ENCODE measurements at regions not wholly inside any gene's neighbourhood (a gene's known extent, or its start where the extent isn't known, plus 50 kb on each side); places are given as distances from the start of the nearest gene placed in this dataset.

- no CpG with 5 or more reads among the region's 3 CpGs for WGBS, 2 experiments (ENCODE audit: extremely low coverage in 2 of 2, insufficient read length in 1 of 2)
- Histone ChIP-seq H2BK20ac (ENCODE audit: low read depth, low read length) (no peak overlapping the region), H3K9me3 (ENCODE audit: control insufficient read depth, insufficient read depth, low read length) (no peaks in the 10 kb centered on the region), H3K79me1 (ENCODE audit: low read depth in 1 of 2, low read length in 2 of 2) (no peaks in the 10 kb centered on the region), H3K36me3 (ENCODE audit: control insufficient read depth, insufficient read depth, low read length) (no peaks in the 10 kb centered on the region), H3K56ac (ENCODE audit: extremely low read depth, insufficient read depth, low read length) (no peak overlapping the region), H2AFZ (replicated peaks; ENCODE audit: low read length, poor library complexity) (no peak overlapping the region), H3K4ac (ENCODE audit: low read depth, low read length) (no peak overlapping the region), H3K9me1 (ENCODE audit: insufficient read depth, low read length) (0 out of 2 replicates have a peak, but pooled peaks cover 2% of the 10 kb centered on the region), H3K23ac (ENCODE audit: low read depth, low read length) (no peak overlapping the region), H3K18ac (ENCODE audit: low read depth, low read length) (no peak overlapping the region), H3K9ac (ENCODE audit: low read depth, low read length) (no peak overlapping the region), H2BK15ac (ENCODE audit: low read depth, low read length) (no peak overlapping the region), H2AK9ac (replicated peaks; ENCODE audit: low read depth, low read length, poor library complexity) (no peak overlapping the region), H2AK5ac (ENCODE audit: low read depth, low read length) (no peak overlapping the region), H2BK120ac (ENCODE audit: low read depth, low read length) (no peak overlapping the region), H3K4me3 (ENCODE audit: insufficient read depth, low read depth, low read length) (no peak overlapping the region), H4K8ac (ENCODE audit: low read depth in 2 of 2, low read length in 2 of 2) (no peak overlapping the region), H4K20me1 (ENCODE audit: insufficient read depth, low read length) (no peaks in the 10 kb centered on the region), H3K27me3 (ENCODE audit: control insufficient read depth, insufficient read depth, low read length) (no peaks in the 10 kb centered on the region; the same call in 1 of the 2 replicates), H3K4me1 (ENCODE audit: control insufficient read depth, insufficient read depth, low read length) (no peaks in the 10 kb centered on the region), H3K27ac (ENCODE audit: insufficient read depth, low read length) (no peak overlapping the region), H3K14ac (replicated peaks; ENCODE audit: low read depth, low read length) (no peak overlapping the region), H2BK5ac (ENCODE audit: low read depth, low read length, poor library complexity, severe bottlenecking) (no peak overlapping the region), H4K5ac (ENCODE audit: low read depth, low read length) (no peak overlapping the region), H3K4me2 (ENCODE audit: low read depth, low read length) (no peak overlapping the region), H4K91ac (ENCODE audit: insufficient read depth, low read depth, low read length) (no peak overlapping the region)
- TF ChIP-seq ELK1 (IDR thresholded peaks at IDR 0.05; ENCODE audit: borderline replicate concordance, low read depth, low read length) (no peak), CEBPB (IDR thresholded peaks at IDR 0.05; ENCODE audit: low read depth, low read length) (no peak), POLR2A (IDR thresholded peaks at IDR 0.05; ENCODE audit: low read depth, low read length) (no peak), NFE2L2 (IDR thresholded peaks at IDR 0.05; ENCODE audit: low read depth, low read length) (no peak), RFX5 (IDR thresholded peaks at IDR 0.05; ENCODE audit: low read depth, low read length) (no peak), BHLHE40 (IDR thresholded peaks at IDR 0.05; ENCODE audit: low read depth, low read length) (no peak), MXI1 (IDR thresholded peaks at IDR 0.05; ENCODE audit: borderline replicate concordance, low read depth, low read length) (no peak), SMC3 (IDR thresholded peaks at IDR 0.05; ENCODE audit: low read depth, low read length) (no peak), CHD1 (IDR thresholded peaks at IDR 0.05; ENCODE audit: low read depth, low read length) (no peak), CTCF (conservative IDR thresholded peaks at IDR 0.05; ENCODE audit: low read depth, low read length) (no peak), FOS (IDR thresholded peaks at IDR 0.05; ENCODE audit: low read depth, low read length) (no peak)
- DNase-seq (no peak), ATAC-seq (ENCODE audit: low read depth) (no peak)
- ChIA-PET POLR2A (ENCODE audit: unreplicated experiment) (no interaction called here), CTCF (no interaction called here)
- in situ Hi-C loops (cut with MboI; ENCODE audit: low sequenced_read_pairs): no loop called here
- intact Hi-C loops (cut with micrococcal nuclease): no loop called here
- dilution Hi-C loops (cut with HindIII; ENCODE audit: low sequenced_read_pairs, unreplicated experiment): no loop called here
- no TSS peak for BruUV-seq (replicated peaks)
These were observed 120.7 kb upstream of the CSF3R start for GRCh38 chr1:36603461-36603860.

All from IMR-90 (cell line).